WTC11 (cell line): ENCODE measurements at regions not wholly inside any gene's neighbourhood (a gene's known extent, or its start where the extent isn't known, plus 50 kb on each side); places are given as distances from the start of the nearest gene placed in this dataset.

Source experiments
- ESRRA ChIP-seq: sonication (generic); formaldehyde crosslinking; IDR thresholded peaks from 2 replicates; pipeline ENCODE4 v1.8.1; 2022; ENCODE audit warnings: mild to moderate bottlenecking, missing genetic modification reagents, borderline replicate concordance
- TF ChIP-seq, protein P1 (sequence below): sonication (generic); formaldehyde crosslinking; IDR thresholded peaks from 2 replicates; pipeline ENCODE4 v1.8.1; 2022; ENCODE audit warnings: low read depth, mild to moderate bottlenecking, moderate library complexity, missing genetic modification reagents, borderline replicate concordance
- TF ChIP-seq, protein P2 (sequence below): fragments of 200-600 bp; IDR thresholded peaks from 2 replicates; pipeline ENCODE4 v1.8.0; 2022; ENCODE audit warnings: antibody characterized with exemption

DNA sequence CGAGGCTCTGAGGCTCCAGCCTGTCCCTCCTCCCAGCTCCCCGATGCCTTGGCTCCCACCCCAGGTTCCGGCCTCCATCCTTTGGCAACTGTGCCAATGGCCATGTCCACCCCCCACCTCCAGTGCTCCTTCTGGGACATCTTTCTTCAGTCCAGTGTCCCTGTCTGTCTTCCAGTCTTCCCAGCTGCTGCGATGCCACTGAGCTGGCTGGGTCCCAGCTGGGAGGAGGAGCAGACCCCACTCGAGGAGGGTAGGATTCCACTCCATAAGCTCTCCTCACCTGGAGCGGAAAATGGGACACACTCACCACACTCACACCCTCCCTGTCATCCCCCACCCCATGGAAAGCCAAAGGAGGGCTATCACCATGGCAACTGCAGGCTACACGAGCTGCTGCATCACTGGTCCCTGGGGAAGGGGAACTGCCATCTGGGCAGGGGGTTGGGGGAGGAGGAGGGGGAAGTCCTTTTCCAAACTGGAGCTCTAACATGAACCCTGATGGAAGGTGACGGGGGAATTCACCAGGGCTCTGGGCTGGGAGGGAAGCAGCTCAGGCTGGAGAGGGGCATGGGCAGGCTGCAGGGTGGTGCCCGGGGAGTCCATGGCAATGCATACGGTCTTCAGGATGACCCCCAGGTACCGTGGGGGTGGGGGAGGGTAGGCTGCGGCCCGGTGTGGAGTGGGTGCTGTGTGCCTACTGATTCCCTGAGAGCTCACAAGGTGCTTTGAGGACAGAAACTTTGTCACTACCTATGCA lies 94.3 kb downstream of the LRRC74A start:
- TF ChIP-seq, protein P1, sequence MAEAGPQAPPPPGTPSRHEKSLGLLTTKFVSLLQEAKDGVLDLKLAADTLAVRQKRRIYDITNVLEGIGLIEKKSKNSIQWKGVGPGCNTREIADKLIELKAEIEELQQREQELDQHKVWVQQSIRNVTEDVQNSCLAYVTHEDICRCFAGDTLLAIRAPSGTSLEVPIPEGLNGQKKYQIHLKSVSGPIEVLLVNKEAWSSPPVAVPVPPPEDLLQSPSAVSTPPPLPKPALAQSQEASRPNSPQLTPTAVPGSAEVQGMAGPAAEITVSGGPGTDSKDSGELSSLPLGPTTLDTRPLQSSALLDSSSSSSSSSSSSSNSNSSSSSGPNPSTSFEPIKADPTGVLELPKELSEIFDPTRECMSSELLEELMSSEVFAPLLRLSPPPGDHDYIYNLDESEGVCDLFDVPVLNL (CRISPR knock-in tag) = no peak
- no peak for TF ChIP-seq ESRRA
- TF ChIP-seq, protein P2, sequence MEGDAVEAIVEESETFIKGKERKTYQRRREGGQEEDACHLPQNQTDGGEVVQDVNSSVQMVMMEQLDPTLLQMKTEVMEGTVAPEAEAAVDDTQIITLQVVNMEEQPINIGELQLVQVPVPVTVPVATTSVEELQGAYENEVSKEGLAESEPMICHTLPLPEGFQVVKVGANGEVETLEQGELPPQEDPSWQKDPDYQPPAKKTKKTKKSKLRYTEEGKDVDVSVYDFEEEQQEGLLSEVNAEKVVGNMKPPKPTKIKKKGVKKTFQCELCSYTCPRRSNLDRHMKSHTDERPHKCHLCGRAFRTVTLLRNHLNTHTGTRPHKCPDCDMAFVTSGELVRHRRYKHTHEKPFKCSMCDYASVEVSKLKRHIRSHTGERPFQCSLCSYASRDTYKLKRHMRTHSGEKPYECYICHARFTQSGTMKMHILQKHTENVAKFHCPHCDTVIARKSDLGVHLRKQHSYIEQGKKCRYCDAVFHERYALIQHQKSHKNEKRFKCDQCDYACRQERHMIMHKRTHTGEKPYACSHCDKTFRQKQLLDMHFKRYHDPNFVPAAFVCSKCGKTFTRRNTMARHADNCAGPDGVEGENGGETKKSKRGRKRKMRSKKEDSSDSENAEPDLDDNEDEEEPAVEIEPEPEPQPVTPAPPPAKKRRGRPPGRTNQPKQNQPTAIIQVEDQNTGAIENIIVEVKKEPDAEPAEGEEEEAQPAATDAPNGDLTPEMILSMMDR = no peak
